Vagina (tissue), 2 donors: ENCODE measurements at regions not wholly inside any gene's neighbourhood (a gene's known extent, or its start where the extent isn't known, plus 50 kb on each side); places are given as distances from the start of the nearest gene placed in this dataset.

Experiments used
- DNase-seq, 2 donors: peaks; one replicate each; pipeline ENCODE4 v3.0.0-alpha.2; 2017; ENCODE audit errors: extremely low spot score in 2 of 2
- H3K27ac ChIP-seq: fragments of 200-600 bp; sonication (generic); one replicate; pipeline ENCODE4 v1.5.1; 2019
- H3K27me3 ChIP-seq: fragments of 200-600 bp; sonication (generic); one replicate; pipeline ENCODE4 v1.5.1; 2019
- H3K36me3 ChIP-seq, 2 donors: fragments of 200-600 bp; sonication (generic); one replicate each; pipeline ENCODE4 v1.5.1; 2017 to 2019
- H3K4me1 ChIP-seq: fragments of 200-600 bp; sonication (generic); one replicate; pipeline ENCODE4 v1.5.1; 2019
- H3K4me3 ChIP-seq, 2 donors: fragments of 200-600 bp; sonication (generic); 1 replicate in 1 of 2; 2 replicates in 1 of 2; pipeline ENCODE4 v1.5.1; 2016 to 2019
- H3K9me3 ChIP-seq: fragments of 200-600 bp; sonication (generic); one replicate; pipeline ENCODE4 v1.5.1; 2019
- CTCF ChIP-seq, 3 experiments: fragments of 450-650 bp in 2 of 3; fragments of 200-600 bp in 1 of 3; sonication (generic) in 1 of 3; IDR thresholded peaks; one replicate each; pipeline ENCODE4 v1.5.1; 2017 to 2019; ENCODE audit warnings: antibody characterized with exemption in 3 of 3, mild to moderate bottlenecking in 2 of 3, moderate library complexity in 2 of 3
- POLR2A ChIP-seq, 2 donors: fragments of 450-650 bp; IDR thresholded peaks; one replicate each; pipeline ENCODE4 v1.6.1; 2017; ENCODE audit warnings: antibody characterized with exemption in 2 of 2, mild to moderate bottlenecking in 2 of 2, moderate library complexity in 2 of 2
- POLR2AphosphoS5 ChIP-seq, 2 donors: sonication (generic); formaldehyde crosslinking; IDR thresholded peaks; one replicate each; pipeline ENCODE4 v1.9.0; 2017; ENCODE audit warnings: antibody characterized with exemption in 2 of 2, mild to moderate bottlenecking in 2 of 2, low read depth in 1 of 2; ENCODE audit not compliant: insufficient read depth in 1 of 2
- intact Hi-C: fragments of 100-400 bp; cut with DNase I; formaldehyde crosslinking; loops from one replicate; pipeline ENCODE4 v1.15.1; 2023

- no peak overlapping the region for H3K4me3 ChIP-seq
- TF ChIP-seq POLR2AphosphoS5 (IDR thresholded peaks at IDR 0.05; ENCODE audit: insufficient read depth in 1 of 2, low read depth in 1 of 2) (no peak), POLR2A (IDR thresholded peaks at IDR 0.05) (no peak), CTCF (IDR thresholded peaks at IDR 0.05) (no peak)
- no peak overlapping the region for H3K27ac ChIP-seq
- H3K9me3 ChIP-seq, result no peaks in the 10 kb centered on the region
- H3K36me3 ChIP-seq, result no peaks in the 10 kb centered on the region
- no peak for DNase-seq
- intact Hi-C loops, result no loop called here
- no peaks in the 10 kb centered on the region for H3K27me3 ChIP-seq
- no peaks in the 10 kb centered on the region for H3K4me1 ChIP-seq
Observed at GRCh38 chr21:16037421-16037955, 307.7 kb downstream of the USP25 start.

DNA sequence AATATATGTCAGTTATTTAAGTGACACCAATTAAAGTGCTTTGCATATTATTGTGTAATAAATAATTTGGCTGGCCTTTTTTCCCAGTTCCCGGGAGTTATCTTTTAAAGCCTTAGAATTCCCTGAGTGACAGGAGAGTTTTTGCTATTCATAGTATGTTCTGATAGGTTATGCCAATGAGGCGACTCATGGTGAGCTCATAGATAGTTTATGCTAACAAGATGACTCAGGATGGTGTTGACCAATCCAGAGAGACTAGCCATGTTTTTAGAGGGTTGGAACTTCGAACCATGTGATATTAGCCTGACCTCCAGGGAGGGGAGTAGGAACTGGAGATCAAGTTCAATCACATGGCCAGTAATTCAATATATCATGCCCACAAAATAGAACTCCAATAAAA, 310.8 kb downstream of the USP25 start:
- H3K27ac ChIP-seq, result no peak overlapping the region
- TF ChIP-seq POLR2AphosphoS5 (IDR thresholded peaks at IDR 0.05; ENCODE audit: insufficient read depth in 1 of 2, low read depth in 1 of 2) (no peak), POLR2A (IDR thresholded peaks at IDR 0.05) (no peak), CTCF (IDR thresholded peaks at IDR 0.05) (no peak)
- no peak overlapping the region for H3K4me3 ChIP-seq
- no peaks in the 10 kb centered on the region for H3K27me3 ChIP-seq
- intact Hi-C loops, result no loop called here
- no peaks in the 10 kb centered on the region for H3K9me3 ChIP-seq
- H3K4me1 ChIP-seq, result no peaks in the 10 kb centered on the region
- no peaks in the 10 kb centered on the region for H3K36me3 ChIP-seq
- no peak for DNase-seq

DNA sequence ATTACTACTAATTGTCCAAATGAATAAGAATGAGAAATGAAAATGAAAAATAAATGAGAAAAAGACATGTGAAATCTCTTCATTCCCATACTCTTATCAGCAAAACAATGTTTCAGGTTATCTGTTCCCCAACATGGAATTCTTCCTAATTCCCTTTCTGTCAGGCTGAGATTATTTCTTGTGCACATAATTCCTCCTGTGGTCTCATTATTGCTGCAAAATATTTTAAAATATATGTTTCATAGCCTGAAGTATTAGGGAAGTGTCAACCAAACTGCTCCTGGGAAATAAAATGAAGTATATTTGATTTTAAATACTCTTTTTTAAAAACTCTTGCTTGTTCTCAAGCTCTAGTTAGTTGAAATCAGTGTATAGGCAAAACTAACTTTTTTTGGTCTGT, 314.9 kb downstream of the USP25 start:
- H3K9me3 ChIP-seq, result no peaks in the 10 kb centered on the region
- no peaks in the 10 kb centered on the region for H3K27me3 ChIP-seq
- TF ChIP-seq POLR2A (IDR thresholded peaks at IDR 0.05) (no peak), POLR2AphosphoS5 (IDR thresholded peaks at IDR 0.05; ENCODE audit: insufficient read depth in 1 of 2, low read depth in 1 of 2) (no peak), CTCF (IDR thresholded peaks at IDR 0.05) (no peak)
- no peak overlapping the region for H3K4me3 ChIP-seq
- DNase-seq, result no peak
- no peaks in the 10 kb centered on the region for H3K36me3 ChIP-seq
- no peaks in the 10 kb centered on the region for H3K4me1 ChIP-seq
- intact Hi-C loops, result no loop called here
- no peak overlapping the region for H3K27ac ChIP-seq

GRCh38 chr21:16046656-16047330, 317.0 kb downstream of the USP25 start:
- no peaks in the 10 kb centered on the region for H3K36me3 ChIP-seq
- TF ChIP-seq POLR2AphosphoS5 (IDR thresholded peaks at IDR 0.05; ENCODE audit: insufficient read depth in 1 of 2, low read depth in 1 of 2) (peak in 1 of 2 donors; percentile 7), CTCF (IDR thresholded peaks at IDR 0.05) (no peak)
- H3K4me3 ChIP-seq, result no peak overlapping the region
- no peaks in the 10 kb centered on the region for H3K4me1 ChIP-seq
- no peak for DNase-seq
- intact Hi-C loops, result no loop called here
- H3K27ac ChIP-seq, result peak overlapping the region; percentile 33
- H3K9me3 ChIP-seq, result no peaks in the 10 kb centered on the region
- no peaks in the 10 kb centered on the region for H3K27me3 ChIP-seq

- Histone ChIP-seq H3K27me3 (no peaks in the 10 kb centered on the region), H3K9me3 (no peaks in the 10 kb centered on the region), H3K36me3 (no peaks in the 10 kb centered on the region), H3K4me3 (no peak overlapping the region), H3K4me1 (no peaks in the 10 kb centered on the region), H3K27ac (no peak overlapping the region)
- intact Hi-C loops, result no loop called here
- DNase-seq, result no peak
- no peak for TF ChIP-seq POLR2AphosphoS5 (IDR thresholded peaks at IDR 0.05; ENCODE audit: insufficient read depth in 1 of 2, low read depth in 1 of 2)
- TF ChIP-seq CTCF (IDR thresholded peaks at IDR 0.05), result no peak
- TF ChIP-seq POLR2A (IDR thresholded peaks at IDR 0.05), result no peak
Observed at GRCh38 chr21:16047904-16048303, 318.1 kb downstream of the USP25 start.
